PC-9 (cell line): ENCODE measurements at regions not wholly inside any gene's neighbourhood (a gene's known extent, or its start where the extent isn't known, plus 50 kb on each side); places are given as distances from the start of the nearest gene placed in this dataset.

Experiments used
- BruUV-seq: library from RNA; stranded (reverse); fragments of 400-500 nt; replicated peaks from 2 replicates; lab custom pipeline; 2021; lab: Mats Ljungman, UMichigan
- CTCF ChIA-PET: fragments of 300-600 bp; sonication (Branson Sonifier 250); formaldehyde crosslinking; loops from one replicate; lab custom pipeline; 2022; ENCODE audit warnings: antibody characterized with exemption; lab: Charles Lee
- POLR2A ChIA-PET: fragments of 300-600 bp; sonication (Branson Sonifier 250); formaldehyde crosslinking; loops from one replicate; lab custom pipeline; 2022; ENCODE audit warnings: antibody characterized with exemption; ENCODE audit not compliant: unreplicated experiment; lab: Charles Lee
- DNase-seq, 2 experiments: peaks; one replicate each; pipeline versions ENCODE4 v3.0.0 to v3.0.0-alpha.2; 2015 to 2022; ENCODE audit warnings: mixed read lengths in 1 of 2
- H2AFZ ChIP-seq: fragments of 200-600 bp; sonication (generic); 2 replicates; pipeline ENCODE4 v1.8.1; 2017; ENCODE audit warnings: antibody characterized with exemption
- H3F3A ChIP-seq: fragments of 200-600 bp; sonication (generic); 2 replicates; pipeline ENCODE4 v1.8.1; 2017; ENCODE audit warnings: antibody characterized with exemption, mild to moderate bottlenecking, low read depth; ENCODE audit not compliant: insufficient read depth
- H3K27ac ChIP-seq: fragments of 200-600 bp; sonication (generic); 2 replicates; pipeline ENCODE4 v1.6.1; 2016; ENCODE audit warnings: mixed run types
- H3K27me3 ChIP-seq: fragments of 200-600 bp; sonication (generic); 2 replicates; pipeline ENCODE4 v1.6.1; 2016; ENCODE audit warnings: low read depth, mixed run types; ENCODE audit not compliant: insufficient read depth
- H3K36me3 ChIP-seq: fragments of 200-600 bp; sonication (generic); 2 replicates; pipeline ENCODE4 v1.6.1; 2016; ENCODE audit warnings: low read depth, mixed run types
- H3K4me1 ChIP-seq: fragments of 200-600 bp; sonication (generic); replicated peaks from 2 replicates; pipeline ENCODE4 v1.6.1; 2016; ENCODE audit warnings: mixed run types; ENCODE audit not compliant: insufficient read depth
- H3K4me2 ChIP-seq: fragments of 200-600 bp; sonication (generic); 2 replicates; pipeline ENCODE4 v1.6.1; 2017; ENCODE audit warnings: mixed run types
- H3K4me3 ChIP-seq: fragments of 200-600 bp; sonication (generic); 2 replicates; pipeline ENCODE4 v1.6.1; 2016; ENCODE audit warnings: mixed run types
- H3K79me2 ChIP-seq: fragments of 200-600 bp; sonication (generic); 2 replicates; pipeline ENCODE4 v1.6.1; 2017; ENCODE audit warnings: low read depth, mixed run types
- H3K9me2 ChIP-seq: fragments of 200-600 bp; sonication (generic); 2 replicates; pipeline ENCODE4 v1.8.1; 2017; ENCODE audit warnings: mild to moderate bottlenecking; ENCODE audit not compliant: insufficient read depth
- H3K9me3 ChIP-seq: fragments of 200-600 bp; sonication (generic); 2 replicates; pipeline ENCODE4 v1.8.1; 2016; ENCODE audit warnings: low read depth; ENCODE audit not compliant: insufficient read depth
- H4K20me1 ChIP-seq: fragments of 200-600 bp; sonication (generic); 2 replicates; pipeline ENCODE4 v1.8.1; 2017; ENCODE audit not compliant: insufficient read depth
- CTCF ChIP-seq: fragments of 200-600 bp; sonication (generic); conservative IDR thresholded peaks from 2 replicates; pipeline ENCODE4 v1.6.1; 2017; ENCODE audit warnings: mixed run types, antibody characterized with exemption, mild to moderate bottlenecking, moderate library complexity
- EZH2 ChIP-seq: fragments of 200-600 bp; sonication (generic); IDR thresholded peaks from 2 replicates; pipeline ENCODE4 v1.8.0; 2017; ENCODE audit warnings: antibody characterized with exemption, low read depth
- intact Hi-C: fragments of 100-400 bp; cut with micrococcal nuclease; formaldehyde crosslinking; loops from one replicate; pipeline ENCODE4 v1.10.0; 2022; ENCODE audit not compliant: unreplicated experiment

- POLR2A ChIA-PET: no interaction called here
- no peaks in the 10 kb centered on the region for H3K79me2 ChIP-seq
- no peaks in the 10 kb centered on the region for H4K20me1 ChIP-seq
- H3K9me2 ChIP-seq: no peaks in the 10 kb centered on the region
- no peaks in the 10 kb centered on the region for H3K4me1 ChIP-seq
- H3K4me2 ChIP-seq: no peak overlapping the region
- TF ChIP-seq CTCF (no peak), EZH2 (no peak)
- DNase-seq: no peak
- no peaks in the 10 kb centered on the region for H3K36me3 ChIP-seq
- intact Hi-C loops: loop anchor here (5.0 kb wide), 1 partner anchor 447 kb away; no protein-coding TSS in a partner anchor
- no TSS peak for BruUV-seq
- H3K9me3 ChIP-seq: no peaks in the 10 kb centered on the region
- CTCF ChIA-PET: no interaction called here
- no peak overlapping the region for H2AFZ ChIP-seq
- H3K27ac ChIP-seq: no peak overlapping the region
- H3F3A ChIP-seq: no peaks in the 10 kb centered on the region
- no peaks in the 10 kb centered on the region for H3K27me3 ChIP-seq
- H3K4me3 ChIP-seq: no peak overlapping the region
Observed at GRCh38 chr4:81914623-81915022, 442.9 kb upstream of the RASGEF1B start.

- no TSS peak for BruUV-seq
Observed at GRCh38 chr4:81913427-81913879, 441.7 kb upstream of the RASGEF1B start.

GRCh38 chr4:81912376-81913030 lies 440.8 kb upstream of the RASGEF1B start:
- intact Hi-C loops: loop anchor here (5.0 kb wide), 1 partner anchor 445 kb away; no protein-coding TSS in a partner anchor
- no TSS peak for BruUV-seq

More at GRCh38 chr4:81913427-81913879, 441.7 kb upstream of the RASGEF1B start:
- DNase-seq: peak in 1 of 2 experiments; percentile 17
- intact Hi-C loops: loop anchor here (5.0 kb wide), 1 partner anchor 446 kb away; no protein-coding TSS in a partner anchor
- H3K4me2 ChIP-seq: no peak overlapping the region
- ChIA-PET CTCF (interaction anchor here (0.7 kb wide), 1 partner anchor 293 kb away, joined by 4 read pairs; no protein-coding TSS in a partner anchor), POLR2A (no interaction called here)
- H3K27ac ChIP-seq: no peak overlapping the region
- no peaks in the 10 kb centered on the region for H3K36me3 ChIP-seq
- no peaks in the 10 kb centered on the region for H3K27me3 ChIP-seq
- H4K20me1 ChIP-seq: no peaks in the 10 kb centered on the region
- H3K79me2 ChIP-seq: no peaks in the 10 kb centered on the region
- H3F3A ChIP-seq: no peaks in the 10 kb centered on the region
- no peaks in the 10 kb centered on the region for H3K4me1 ChIP-seq
- no peaks in the 10 kb centered on the region for H3K9me3 ChIP-seq
- H2AFZ ChIP-seq: no peak overlapping the region
- no peak for TF ChIP-seq EZH2
- TF ChIP-seq CTCF: peak; percentile 66
- no peaks in the 10 kb centered on the region for H3K9me2 ChIP-seq
- no peak overlapping the region for H3K4me3 ChIP-seq

More at GRCh38 chr4:81912376-81913030, 440.8 kb upstream of the RASGEF1B start:
- Histone ChIP-seq H3F3A (no peaks in the 10 kb centered on the region), H3K9me2 (no peaks in the 10 kb centered on the region), H3K4me1 (no peaks in the 10 kb centered on the region), H4K20me1 (no peaks in the 10 kb centered on the region), H3K36me3 (no peaks in the 10 kb centered on the region), H3K27me3 (no peaks in the 10 kb centered on the region), H2AFZ (no peak overlapping the region), H3K4me2 (no peak overlapping the region), H3K9me3 (no peaks in the 10 kb centered on the region), H3K79me2 (no peaks in the 10 kb centered on the region), H3K27ac (no peak overlapping the region), H3K4me3 (no peak overlapping the region)
- TF ChIP-seq EZH2: no peak
- TF ChIP-seq CTCF: no peak
- no peak for DNase-seq
- CTCF ChIA-PET: no interaction called here
- POLR2A ChIA-PET: no interaction called here
